ENCODE measurements at regions not wholly inside any gene's neighbourhood (a gene's known extent, or its start where the extent isn't known, plus 50 kb on each side); places are given as distances from the start of the nearest gene placed in this dataset.
"Not testable (repeated sequence)": the region's sequence is repeated elsewhere in the genome, so short reads cannot be mapped to it uniquely, and the experiment has no call there.

DNA sequence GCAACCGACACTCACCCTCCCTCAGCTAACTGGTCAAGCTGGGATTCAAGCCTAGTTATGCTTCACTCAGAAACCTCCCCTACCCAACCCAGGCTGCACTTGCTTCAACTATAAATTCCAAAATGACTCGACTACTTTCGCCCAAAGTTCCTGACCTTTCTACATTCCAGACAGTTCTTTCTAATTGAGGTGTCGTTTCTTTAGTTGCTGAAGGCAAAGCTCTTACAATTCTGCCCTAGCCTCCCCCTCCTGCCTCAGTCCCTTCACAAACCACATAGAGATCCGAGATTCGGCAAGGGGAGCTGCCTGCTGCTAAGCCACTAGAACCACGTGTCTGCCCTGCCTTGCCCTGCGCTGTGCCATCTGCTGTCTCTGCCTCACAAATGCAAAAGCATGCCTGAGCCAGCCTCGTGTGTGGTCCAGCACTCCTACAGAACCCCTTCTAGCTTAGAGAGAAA lies 74.7 kb upstream of the SH3GL3 start:
- H3K36me3 ChIP-seq = no peaks in the 10 kb centered on the region
- H3K4me3 ChIP-seq = no peak overlapping the region
- intact Hi-C loops (cut with DNase I; ENCODE audit: low total_unique reads) = loop anchor here (5.0 kb wide), 1 partner anchor 120 kb away; no protein-coding TSS in a partner anchor
- peaks cover 0 to 33% of the 10 kb centered on the region in 2 donors for H3K27me3 ChIP-seq
- no peak for DNase-seq (ENCODE audit: low spot score in 2 of 2)
- no peaks in the 10 kb centered on the region for H3K9me3 ChIP-seq
- no peaks in the 10 kb centered on the region for H3K4me1 ChIP-seq
- no peak for TF ChIP-seq POLR2AphosphoS5 (IDR thresholded peaks at IDR 0.05)
- TF ChIP-seq POLR2A (IDR thresholded peaks at IDR 0.05) = no peak
- TF ChIP-seq, protein P1, sequence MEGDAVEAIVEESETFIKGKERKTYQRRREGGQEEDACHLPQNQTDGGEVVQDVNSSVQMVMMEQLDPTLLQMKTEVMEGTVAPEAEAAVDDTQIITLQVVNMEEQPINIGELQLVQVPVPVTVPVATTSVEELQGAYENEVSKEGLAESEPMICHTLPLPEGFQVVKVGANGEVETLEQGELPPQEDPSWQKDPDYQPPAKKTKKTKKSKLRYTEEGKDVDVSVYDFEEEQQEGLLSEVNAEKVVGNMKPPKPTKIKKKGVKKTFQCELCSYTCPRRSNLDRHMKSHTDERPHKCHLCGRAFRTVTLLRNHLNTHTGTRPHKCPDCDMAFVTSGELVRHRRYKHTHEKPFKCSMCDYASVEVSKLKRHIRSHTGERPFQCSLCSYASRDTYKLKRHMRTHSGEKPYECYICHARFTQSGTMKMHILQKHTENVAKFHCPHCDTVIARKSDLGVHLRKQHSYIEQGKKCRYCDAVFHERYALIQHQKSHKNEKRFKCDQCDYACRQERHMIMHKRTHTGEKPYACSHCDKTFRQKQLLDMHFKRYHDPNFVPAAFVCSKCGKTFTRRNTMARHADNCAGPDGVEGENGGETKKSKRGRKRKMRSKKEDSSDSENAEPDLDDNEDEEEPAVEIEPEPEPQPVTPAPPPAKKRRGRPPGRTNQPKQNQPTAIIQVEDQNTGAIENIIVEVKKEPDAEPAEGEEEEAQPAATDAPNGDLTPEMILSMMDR (IDR thresholded peaks at IDR 0.05) = no peak
- no peak overlapping the region for H3K27ac ChIP-seq

DNA sequence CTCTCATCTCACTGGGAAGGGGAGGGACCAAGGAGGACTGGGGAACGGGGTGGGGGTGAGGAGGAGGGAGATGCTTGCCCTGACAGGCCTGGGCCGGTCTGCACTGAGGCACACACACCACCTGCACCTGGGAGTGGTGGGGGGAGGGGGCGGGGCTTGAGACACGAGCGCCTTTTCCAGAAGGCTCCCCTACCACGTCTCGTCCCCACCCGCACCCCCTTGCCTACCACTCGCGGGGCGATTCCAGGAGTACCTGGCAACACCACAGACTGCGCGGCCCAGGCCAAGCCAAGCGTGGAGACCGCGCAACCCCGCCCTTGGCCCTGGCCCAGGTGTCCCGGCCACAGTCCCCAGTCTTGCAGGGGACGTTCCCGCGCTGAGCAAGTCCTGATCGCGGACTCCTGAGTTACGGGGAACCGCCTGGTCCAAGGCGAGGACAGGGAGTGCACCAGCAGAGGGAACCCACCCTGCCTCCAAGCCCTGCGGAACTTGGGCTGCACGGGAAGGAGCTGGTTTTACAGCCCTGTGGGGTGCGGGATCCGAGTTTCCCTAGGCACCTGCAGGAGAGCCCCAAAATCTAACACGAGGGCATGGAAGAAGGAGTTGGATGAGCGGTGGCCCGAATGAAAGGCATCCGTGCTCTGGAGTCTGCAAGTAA lies 68.1 kb upstream of the SH3GL3 start:
- no peaks in the 10 kb centered on the region for H3K4me1 ChIP-seq
- DNase-seq (ENCODE audit: low spot score in 2 of 2) = no peak
- peak overlapping the region in 2 of 3 donors; percentile 31 to 56 for H3K4me3 ChIP-seq
- intact Hi-C loops (cut with DNase I; ENCODE audit: low total_unique reads) = no loop called here
- H3K27me3 ChIP-seq = peaks cover 0 to 37% of the 10 kb centered on the region in 2 donors
- no peaks in the 10 kb centered on the region for H3K36me3 ChIP-seq
- H3K9me3 ChIP-seq = no peaks in the 10 kb centered on the region
- TF ChIP-seq POLR2AphosphoS5 (IDR thresholded peaks at IDR 0.05) (no peak), POLR2A (IDR thresholded peaks at IDR 0.05) (no peak)
- TF ChIP-seq, protein P1 (IDR thresholded peaks at IDR 0.05) = no peak
- no peak overlapping the region for H3K27ac ChIP-seq

DNA sequence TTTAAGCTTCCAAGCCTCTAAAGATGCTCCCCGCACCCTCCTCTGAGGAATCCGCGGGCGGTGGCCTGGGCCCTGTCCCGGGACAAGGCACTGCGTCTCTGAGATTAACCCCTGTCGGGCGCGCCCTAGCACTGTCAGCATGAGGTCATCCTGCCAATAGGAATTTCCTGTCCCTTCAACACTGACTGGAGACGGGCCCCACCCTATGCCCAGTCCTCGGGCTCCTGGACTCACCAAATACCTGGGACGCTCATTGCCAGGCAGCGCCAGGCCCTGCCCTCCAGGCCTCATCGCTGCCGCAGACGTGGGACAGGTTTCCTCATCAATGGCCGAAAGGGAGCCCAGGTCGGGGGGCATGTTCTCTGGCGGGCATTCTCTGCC lies 67.6 kb upstream of the SH3GL3 start:
- TF ChIP-seq POLR2AphosphoS5 (IDR thresholded peaks at IDR 0.05) = no peak
- TF ChIP-seq, protein P1 (IDR thresholded peaks at IDR 0.05) = no peak
- no peak for TF ChIP-seq POLR2A (IDR thresholded peaks at IDR 0.05)
- Histone ChIP-seq H3K4me3 (peak overlapping the region in 2 of 3 donors; percentile 31 to 56), H3K4me1 (no peaks in the 10 kb centered on the region), H3K27me3 (peaks cover 0 to 31% of the 10 kb centered on the region in 2 donors), H3K27ac (no peak overlapping the region), H3K9me3 (no peaks in the 10 kb centered on the region), H3K36me3 (no peaks in the 10 kb centered on the region)
- intact Hi-C loops (cut with DNase I; ENCODE audit: low total_unique reads) = no loop called here
- DNase-seq (ENCODE audit: low spot score in 2 of 2) = no peak

DNA sequence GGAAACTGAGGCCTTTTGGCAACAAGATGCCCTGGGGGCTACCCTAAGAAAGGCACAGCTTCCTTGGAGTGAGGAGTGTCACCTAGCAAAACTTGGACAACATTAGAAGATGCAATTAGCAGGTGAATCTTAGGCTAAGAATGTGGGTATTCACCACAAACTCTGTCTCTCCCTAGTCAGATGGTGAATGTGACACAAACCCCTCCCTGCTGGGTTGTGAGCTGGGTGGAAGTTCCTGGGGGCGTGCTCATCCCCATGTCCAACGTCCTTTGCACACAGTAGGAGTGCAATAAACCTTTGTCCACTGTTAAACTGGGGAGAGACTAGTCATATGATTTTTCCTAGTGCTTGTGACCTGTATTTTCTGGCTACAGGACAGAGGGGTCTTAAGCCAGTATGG lies 67.1 kb upstream of the SH3GL3 start:
- Histone ChIP-seq H3K27me3 (peaks cover 0 to 27% of the 10 kb centered on the region in 2 donors), H3K27ac (no peak overlapping the region), H3K36me3 (no peaks in the 10 kb centered on the region), H3K4me3 (no peak overlapping the region), H3K9me3 (no peaks in the 10 kb centered on the region), H3K4me1 (no peaks in the 10 kb centered on the region)
- intact Hi-C loops (cut with DNase I; ENCODE audit: low total_unique reads) = no loop called here
- no peak for DNase-seq (ENCODE audit: low spot score in 2 of 2)
- TF ChIP-seq POLR2A (IDR thresholded peaks at IDR 0.05) (no peak), POLR2AphosphoS5 (IDR thresholded peaks at IDR 0.05) (no peak)
- TF ChIP-seq, protein P1 (IDR thresholded peaks at IDR 0.05) = no peak

DNA sequence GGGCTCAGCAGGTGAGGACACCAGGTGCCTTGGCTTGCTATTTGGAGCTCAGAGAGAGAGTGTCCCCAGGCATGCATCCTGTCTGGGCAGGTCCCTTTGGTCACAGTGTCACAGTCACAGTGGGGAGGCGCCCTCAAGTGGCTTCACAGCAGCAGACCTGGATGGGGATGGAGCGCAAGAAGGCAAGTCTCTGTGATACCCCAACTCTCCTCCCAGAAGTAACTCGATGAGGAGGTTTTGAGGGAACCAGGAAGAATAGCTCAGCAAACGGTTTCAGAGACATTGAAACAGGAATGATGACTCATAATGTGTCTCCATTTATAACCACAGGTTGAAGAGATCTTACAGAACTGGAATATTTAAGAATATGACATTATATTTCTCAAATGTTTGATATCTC lies 66.5 kb upstream of the SH3GL3 start:
- DNase-seq (ENCODE audit: low spot score in 2 of 2) = peak in 1 of 2 donors; percentile 66
- peaks cover 0 to 24% of the 10 kb centered on the region in 2 donors for H3K27me3 ChIP-seq

DNA sequence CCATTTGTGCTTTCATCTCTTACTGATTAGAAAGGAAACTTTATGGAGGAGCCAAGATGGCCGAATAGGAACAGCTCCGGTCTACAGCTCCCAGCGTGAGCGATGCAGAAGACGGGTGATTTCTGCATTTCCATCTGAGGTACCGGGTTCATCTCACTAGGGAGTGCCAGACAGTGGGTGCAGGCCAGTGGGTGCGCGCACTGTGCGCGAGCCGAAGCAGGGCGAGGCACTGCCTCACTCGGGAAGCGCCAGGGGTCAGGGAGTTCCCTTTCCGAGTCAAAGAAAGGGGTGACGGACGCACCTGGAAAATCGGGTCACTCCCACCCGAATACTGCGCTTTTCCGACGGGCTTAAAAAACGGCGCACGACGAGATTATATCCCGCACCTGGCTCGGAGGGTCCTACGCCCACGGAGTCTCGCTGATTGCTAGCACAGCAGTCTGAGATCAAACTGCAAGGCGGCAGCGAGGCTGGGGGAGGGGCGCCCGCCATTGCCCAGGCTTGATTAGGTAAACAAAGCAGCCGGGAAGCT lies 63.5 kb upstream of the SH3GL3 start:
- H3K27me3 ChIP-seq; H3K4me1 ChIP-seq; DNase-seq (ENCODE audit: low spot score in 2 of 2); H3K4me3 ChIP-seq; H3K36me3 ChIP-seq; H3K9me3 ChIP-seq; intact Hi-C loops (cut with DNase I; ENCODE audit: low total_unique reads); H3K27ac ChIP-seq: not testable (repeated sequence)

More for the DNA sequence above, 66.5 kb upstream of the SH3GL3 start:
- H3K27ac ChIP-seq = no peak overlapping the region
- no peak overlapping the region for H3K4me3 ChIP-seq
- no peaks in the 10 kb centered on the region for H3K36me3 ChIP-seq
- no peaks in the 10 kb centered on the region for H3K4me1 ChIP-seq
- intact Hi-C loops (cut with DNase I; ENCODE audit: low total_unique reads) = no loop called here
- no peaks in the 10 kb centered on the region for H3K9me3 ChIP-seq
- TF ChIP-seq, protein P1 (IDR thresholded peaks at IDR 0.05) = peak in 2 of 3 donors; percentile 15 to 63
- TF ChIP-seq POLR2AphosphoS5 (IDR thresholded peaks at IDR 0.05) = no peak
